Lung (tissue), 11 donors: ENCODE measurements at regions not wholly inside any gene's neighbourhood (a gene's known extent, or its start where the extent isn't known, plus 50 kb on each side); places are given as distances from the start of the nearest gene placed in this dataset.

Source experiments
- ATAC-seq: fragments of 200-7000 bp; cut with Tn5 transposase; one replicate; pipeline ENCODE4 v1.9.1; 2020; ENCODE audit warnings: moderate number of reproducible peaks; ENCODE audit not compliant: insufficient read depth, low FRiP score
- DNase-seq, 3 donors: peaks; one replicate each; pipeline ENCODE4 v3.0.0-alpha.2; 2013 to 2017
- H3K27ac ChIP-seq, 2 donors: one replicate each; pipeline ENCODE4 v1.5.1; 2013; ENCODE audit warnings: mild to moderate bottlenecking in 2 of 2, moderate library complexity in 2 of 2, control low read depth in 1 of 2, inconsistent platforms in 1 of 2, low read depth in 1 of 2, low read length in 1 of 2
- H3K27me3 ChIP-seq, 3 donors: one replicate each; pipeline ENCODE4 v1.5.1; 2013; ENCODE audit warnings: low read length in 2 of 3; ENCODE audit not compliant: control insufficient read depth in 3 of 3, insufficient read depth in 3 of 3
- H3K36me3 ChIP-seq, 4 donors: one replicate each; pipeline ENCODE4 v1.5.1; 2013; ENCODE audit warnings: low read length in 4 of 4, mild to moderate bottlenecking in 1 of 4, moderate library complexity in 1 of 4; ENCODE audit not compliant: control insufficient read depth in 4 of 4, insufficient read depth in 4 of 4
- H3K4me1 ChIP-seq, 5 donors: one replicate each; pipeline ENCODE4 v1.5.1; 2013; ENCODE audit warnings: low read length in 5 of 5, mild to moderate bottlenecking in 2 of 5, moderate library complexity in 1 of 5; ENCODE audit not compliant: control insufficient read depth in 5 of 5, insufficient read depth in 5 of 5
- H3K4me3 ChIP-seq: one replicate; pipeline ENCODE4 v1.5.1; 2013; ENCODE audit warnings: mild to moderate bottlenecking, control low read depth, moderate library complexity
- H3K9ac ChIP-seq, 2 donors: one replicate each; pipeline ENCODE4 v1.5.1; 2013; ENCODE audit warnings: low read length in 2 of 2, control low read depth in 1 of 2; ENCODE audit not compliant: insufficient read depth in 1 of 2
- H3K9me3 ChIP-seq, 4 donors: one replicate each; pipeline ENCODE4 v1.5.1; 2013; ENCODE audit warnings: low read length in 3 of 4, mild to moderate bottlenecking in 1 of 4, moderate library complexity in 1 of 4; ENCODE audit not compliant: control insufficient read depth in 4 of 4, insufficient read depth in 3 of 4
- WGBS, 2 donors: extraction: QIAGEN DNeasy Blood & Tissue Kit; methylation state at CpG; one replicate each; pipeline ENCODE4 v1.1.7; 2013; 5-methylcytosine and 5-hydroxymethylcytosine counted together
- TF ChIP-seq, protein P1 (sequence below): IDR thresholded peaks from 2 replicates; pipeline ENCODE4 v1.5.1; 2012; ENCODE audit warnings: mild to moderate bottlenecking; ENCODE audit errors: control extremely low read depth, extremely low read depth
- donor health status: control.
- donor health status: control.
- donor health status: Bipolar disorder and iron deficiency.
- donor health status: healthy.
- donor health status: DM: yes; HTN: yes; CAD: no.

DNA sequence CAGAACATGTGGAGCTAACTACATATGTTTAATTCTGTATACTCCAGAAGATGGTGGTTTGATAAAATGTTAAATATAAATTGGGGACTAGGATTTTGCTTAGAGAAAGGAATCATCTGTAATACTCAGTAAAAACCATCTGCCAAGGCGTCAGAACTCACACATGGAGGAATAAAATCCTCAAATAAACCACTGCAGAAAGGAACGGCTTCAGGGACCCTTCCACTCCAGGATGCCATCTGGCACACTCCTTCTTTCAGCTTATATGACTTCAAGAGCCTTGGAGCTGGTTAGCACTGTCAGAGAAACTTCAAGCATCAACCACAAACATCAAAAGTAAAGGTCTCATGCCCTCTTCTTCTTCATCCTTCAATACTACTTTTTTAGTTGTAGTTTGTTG is 360.6 kb downstream of the PLK2 start:
- Histone ChIP-seq H3K36me3 (no peaks in the 10 kb centered on the region), H3K9me3 (no peaks in the 10 kb centered on the region), H3K27ac (no peak overlapping the region), H3K9ac (no peak overlapping the region), H3K4me1 (no peaks in the 10 kb centered on the region), H3K4me3 (no peak overlapping the region), H3K27me3 (no peaks in the 10 kb centered on the region)
- WGBS, 2 donors = 80 to 90% methylated on average over 2 of the region's 2 CpGs
- ATAC-seq (no peak), DNase-seq (no peak)
- TF ChIP-seq, protein P1, sequence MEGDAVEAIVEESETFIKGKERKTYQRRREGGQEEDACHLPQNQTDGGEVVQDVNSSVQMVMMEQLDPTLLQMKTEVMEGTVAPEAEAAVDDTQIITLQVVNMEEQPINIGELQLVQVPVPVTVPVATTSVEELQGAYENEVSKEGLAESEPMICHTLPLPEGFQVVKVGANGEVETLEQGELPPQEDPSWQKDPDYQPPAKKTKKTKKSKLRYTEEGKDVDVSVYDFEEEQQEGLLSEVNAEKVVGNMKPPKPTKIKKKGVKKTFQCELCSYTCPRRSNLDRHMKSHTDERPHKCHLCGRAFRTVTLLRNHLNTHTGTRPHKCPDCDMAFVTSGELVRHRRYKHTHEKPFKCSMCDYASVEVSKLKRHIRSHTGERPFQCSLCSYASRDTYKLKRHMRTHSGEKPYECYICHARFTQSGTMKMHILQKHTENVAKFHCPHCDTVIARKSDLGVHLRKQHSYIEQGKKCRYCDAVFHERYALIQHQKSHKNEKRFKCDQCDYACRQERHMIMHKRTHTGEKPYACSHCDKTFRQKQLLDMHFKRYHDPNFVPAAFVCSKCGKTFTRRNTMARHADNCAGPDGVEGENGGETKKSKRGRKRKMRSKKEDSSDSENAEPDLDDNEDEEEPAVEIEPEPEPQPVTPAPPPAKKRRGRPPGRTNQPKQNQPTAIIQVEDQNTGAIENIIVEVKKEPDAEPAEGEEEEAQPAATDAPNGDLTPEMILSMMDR = no peak

DNA sequence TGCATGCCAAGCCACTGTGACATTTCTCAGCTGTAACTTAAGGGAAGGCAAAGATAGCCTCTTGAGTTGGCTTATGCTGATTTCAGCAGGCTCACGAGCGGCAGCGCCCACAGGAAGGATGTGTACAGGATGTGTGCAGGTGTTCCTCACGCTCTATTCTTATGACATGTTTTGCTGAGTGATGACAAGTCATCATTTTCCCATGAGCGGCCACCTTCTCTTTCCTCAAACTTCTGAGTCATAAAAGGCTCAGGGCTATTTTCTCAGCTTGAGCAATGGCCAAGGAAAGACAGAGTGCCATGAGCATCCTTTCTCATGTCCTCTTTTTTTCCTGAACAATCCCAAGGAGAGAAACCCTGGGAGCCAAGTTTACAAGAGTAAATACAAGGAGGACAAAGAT is 365.9 kb downstream of the PLK2 start:
- whole genome bisulfite sequencing, 2 donors = 18 to 47% methylated on average over 5 of the region's 5 CpGs
- no peak overlapping the region for H3K27ac ChIP-seq
- H3K27me3 ChIP-seq = no peaks in the 10 kb centered on the region
- ATAC-seq (no peak), DNase-seq (no peak)
- H3K36me3 ChIP-seq = no peaks in the 10 kb centered on the region
- TF ChIP-seq, protein P1 = no peak
- no peak overlapping the region for H3K9ac ChIP-seq
- no peaks in the 10 kb centered on the region for H3K9me3 ChIP-seq
- H3K4me1 ChIP-seq = no peaks in the 10 kb centered on the region
- no peak overlapping the region for H3K4me3 ChIP-seq

DNA sequence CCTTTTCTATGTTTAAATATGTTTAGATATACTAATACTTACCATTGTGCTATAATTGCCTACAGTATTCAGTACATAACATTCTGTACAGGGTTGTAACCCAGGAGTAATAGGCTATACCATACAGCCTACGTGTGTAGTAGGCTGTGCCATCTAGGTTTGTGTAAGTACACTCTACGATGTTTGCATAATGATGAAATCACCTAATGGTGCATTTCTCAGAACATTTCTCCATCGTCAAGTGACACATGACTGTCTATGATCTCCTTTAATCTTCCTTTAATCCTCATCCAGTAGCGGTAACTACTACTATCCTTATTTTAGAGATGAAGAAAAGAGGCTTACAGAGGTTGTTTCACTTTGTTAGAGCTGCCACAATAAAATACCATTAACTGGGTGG is 369.2 kb downstream of the PLK2 start:
- Histone ChIP-seq H3K27ac (no peak overlapping the region), H3K36me3 (no peaks in the 10 kb centered on the region), H3K9me3 (no peaks in the 10 kb centered on the region), H3K27me3 (no peaks in the 10 kb centered on the region), H3K4me1 (no peaks in the 10 kb centered on the region), H3K4me3 (no peak overlapping the region), H3K9ac (no peak overlapping the region)
- DNase-seq (no peak), ATAC-seq (no peak)
- 82 to 89% methylated on average over 4 of the region's 4 CpGs for WGBS, 2 donors
- TF ChIP-seq, protein P1 = no peak

DNA sequence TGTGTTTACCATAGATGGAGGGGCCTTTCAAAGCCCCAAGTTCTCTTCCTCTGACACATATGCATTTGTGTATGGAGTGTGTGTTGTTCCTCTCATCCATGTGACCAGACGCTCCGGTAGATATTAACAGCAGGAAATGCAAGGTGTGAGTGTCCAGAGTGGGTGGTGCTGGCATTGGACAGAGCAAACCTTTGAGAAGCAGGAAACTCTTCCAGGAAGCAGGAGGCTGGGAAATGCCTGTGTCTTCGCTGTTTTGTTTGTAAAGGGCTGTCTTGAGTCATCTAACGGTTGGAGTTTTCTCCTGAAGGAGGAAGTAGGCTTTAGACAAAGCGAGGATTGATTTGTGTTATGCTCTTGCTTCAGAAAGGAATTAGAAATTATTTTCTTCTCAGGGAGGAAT is 370.9 kb downstream of the PLK2 start:
- H3K4me3 ChIP-seq = no peak overlapping the region
- no peak overlapping the region for H3K9ac ChIP-seq
- H3K27ac ChIP-seq = peak overlapping the region in 1 of 2 donors; percentile 11
- TF ChIP-seq, protein P1 = no peak
- no peaks in the 10 kb centered on the region for H3K27me3 ChIP-seq
- no peaks in the 10 kb centered on the region for H3K36me3 ChIP-seq
- no peaks in the 10 kb centered on the region for H3K4me1 ChIP-seq
- DNase-seq (peak in 1 of 3 donors; percentile 56), ATAC-seq (no peak)
- no peaks in the 10 kb centered on the region for H3K9me3 ChIP-seq
- 36 to 44% methylated on average over 5 of the region's 5 CpGs for WGBS, 2 donors
